ENCODE measurements at regions not wholly inside any gene's neighbourhood (a gene's known extent, or its start where the extent isn't known, plus 50 kb on each side); places are given as distances from the start of the nearest gene placed in this dataset.

DNA sequence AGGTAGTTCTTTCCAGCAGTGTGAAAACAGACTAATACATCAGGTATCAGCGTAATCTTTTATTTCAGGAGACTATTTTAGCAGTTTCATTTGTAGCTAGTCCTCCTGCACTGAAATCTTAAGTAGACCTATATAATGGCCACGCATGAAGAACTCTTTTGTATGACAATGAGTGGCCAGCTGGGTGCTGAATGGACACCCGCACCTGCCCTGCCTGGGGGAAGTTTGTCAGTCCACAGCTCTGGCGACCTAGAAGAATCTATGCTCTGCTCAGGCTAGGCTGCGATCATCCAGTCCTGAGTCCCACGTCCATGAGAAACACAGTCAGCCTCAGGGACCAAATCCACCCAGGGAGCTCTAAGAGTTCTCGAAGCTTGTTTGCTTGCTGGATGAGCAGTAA lies 709.2 kb upstream of the ID2 start:
- Histone ChIP-seq H3K9ac (ENCODE audit: low read depth in 1 of 2, low read length in 2 of 2) (no peak overlapping the region), H3K9me3 (ENCODE audit: control insufficient read depth in 4 of 4, low read length in 3 of 4) (no peaks in the 10 kb centered on the region), H3K27me3 (ENCODE audit: control insufficient read depth in 4 of 4, insufficient read depth in 4 of 4, low read length in 3 of 4) (no peaks in the 10 kb centered on the region), H3K36me3 (ENCODE audit: control insufficient read depth in 4 of 4, insufficient read depth in 3 of 4, low read depth in 1 of 4, low read length in 3 of 4) (no peaks in the 10 kb centered on the region), H3K4me3 (ENCODE audit: low read depth in 1 of 3, low read length in 3 of 3) (no peak overlapping the region), H3K4me1 (ENCODE audit: control insufficient read depth in 4 of 4, insufficient read depth in 4 of 4, low read length in 3 of 4) (no peaks in the 10 kb centered on the region), H3K27ac (ENCODE audit: low read depth in 1 of 2, low read length in 2 of 2) (no peak overlapping the region)
- WGBS: 96% methylated on average over 7 of the region's 7 CpGs
- TF ChIP-seq RAD21 (IDR thresholded peaks at IDR 0.05): no peak
- TF ChIP-seq, protein P1, sequence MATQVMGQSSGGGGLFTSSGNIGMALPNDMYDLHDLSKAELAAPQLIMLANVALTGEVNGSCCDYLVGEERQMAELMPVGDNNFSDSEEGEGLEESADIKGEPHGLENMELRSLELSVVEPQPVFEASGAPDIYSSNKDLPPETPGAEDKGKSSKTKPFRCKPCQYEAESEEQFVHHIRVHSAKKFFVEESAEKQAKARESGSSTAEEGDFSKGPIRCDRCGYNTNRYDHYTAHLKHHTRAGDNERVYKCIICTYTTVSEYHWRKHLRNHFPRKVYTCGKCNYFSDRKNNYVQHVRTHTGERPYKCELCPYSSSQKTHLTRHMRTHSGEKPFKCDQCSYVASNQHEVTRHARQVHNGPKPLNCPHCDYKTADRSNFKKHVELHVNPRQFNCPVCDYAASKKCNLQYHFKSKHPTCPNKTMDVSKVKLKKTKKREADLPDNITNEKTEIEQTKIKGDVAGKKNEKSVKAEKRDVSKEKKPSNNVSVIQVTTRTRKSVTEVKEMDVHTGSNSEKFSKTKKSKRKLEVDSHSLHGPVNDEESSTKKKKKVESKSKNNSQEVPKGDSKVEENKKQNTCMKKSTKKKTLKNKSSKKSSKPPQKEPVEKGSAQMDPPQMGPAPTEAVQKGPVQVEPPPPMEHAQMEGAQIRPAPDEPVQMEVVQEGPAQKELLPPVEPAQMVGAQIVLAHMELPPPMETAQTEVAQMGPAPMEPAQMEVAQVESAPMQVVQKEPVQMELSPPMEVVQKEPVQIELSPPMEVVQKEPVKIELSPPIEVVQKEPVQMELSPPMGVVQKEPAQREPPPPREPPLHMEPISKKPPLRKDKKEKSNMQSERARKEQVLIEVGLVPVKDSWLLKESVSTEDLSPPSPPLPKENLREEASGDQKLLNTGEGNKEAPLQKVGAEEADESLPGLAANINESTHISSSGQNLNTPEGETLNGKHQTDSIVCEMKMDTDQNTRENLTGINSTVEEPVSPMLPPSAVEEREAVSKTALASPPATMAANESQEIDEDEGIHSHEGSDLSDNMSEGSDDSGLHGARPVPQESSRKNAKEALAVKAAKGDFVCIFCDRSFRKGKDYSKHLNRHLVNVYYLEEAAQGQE (IDR thresholded peaks at IDR 0.05): no peak
- TF ChIP-seq RXRA (IDR thresholded peaks at IDR 0.05): no peak
- TF ChIP-seq HNF4A (conservative IDR thresholded peaks at IDR 0.05): no peak
- TF ChIP-seq JUND (IDR thresholded peaks at IDR 0.05): no peak
- TF ChIP-seq GABPA (IDR thresholded peaks at IDR 0.05 in 1 of 2, conservative IDR thresholded peaks at IDR 0.05 in 1 of 2): no peak
- TF ChIP-seq NR2F2 (IDR thresholded peaks at IDR 0.05): no peak
- no peak for TF ChIP-seq EGR1 (IDR thresholded peaks at IDR 0.05; ENCODE audit: low read depth in 2 of 2)
- TF ChIP-seq, protein P2, sequence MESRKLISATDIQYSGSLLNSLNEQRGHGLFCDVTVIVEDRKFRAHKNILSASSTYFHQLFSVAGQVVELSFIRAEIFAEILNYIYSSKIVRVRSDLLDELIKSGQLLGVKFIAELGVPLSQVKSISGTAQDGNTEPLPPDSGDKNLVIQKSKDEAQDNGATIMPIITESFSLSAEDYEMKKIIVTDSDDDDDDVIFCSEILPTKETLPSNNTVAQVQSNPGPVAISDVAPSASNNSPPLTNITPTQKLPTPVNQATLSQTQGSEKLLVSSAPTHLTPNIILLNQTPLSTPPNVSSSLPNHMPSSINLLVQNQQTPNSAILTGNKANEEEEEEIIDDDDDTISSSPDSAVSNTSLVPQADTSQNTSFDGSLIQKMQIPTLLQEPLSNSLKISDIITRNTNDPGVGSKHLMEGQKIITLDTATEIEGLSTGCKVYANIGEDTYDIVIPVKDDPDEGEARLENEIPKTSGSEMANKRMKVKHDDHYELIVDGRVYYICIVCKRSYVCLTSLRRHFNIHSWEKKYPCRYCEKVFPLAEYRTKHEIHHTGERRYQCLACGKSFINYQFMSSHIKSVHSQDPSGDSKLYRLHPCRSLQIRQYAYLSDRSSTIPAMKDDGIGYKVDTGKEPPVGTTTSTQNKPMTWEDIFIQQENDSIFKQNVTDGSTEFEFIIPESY (IDR thresholded peaks at IDR 0.05): no peak
- TF ChIP-seq FOXA2 (IDR thresholded peaks at IDR 0.05): no peak
- TF ChIP-seq SP1 (IDR thresholded peaks at IDR 0.05): no peak
- TF ChIP-seq, protein P3, sequence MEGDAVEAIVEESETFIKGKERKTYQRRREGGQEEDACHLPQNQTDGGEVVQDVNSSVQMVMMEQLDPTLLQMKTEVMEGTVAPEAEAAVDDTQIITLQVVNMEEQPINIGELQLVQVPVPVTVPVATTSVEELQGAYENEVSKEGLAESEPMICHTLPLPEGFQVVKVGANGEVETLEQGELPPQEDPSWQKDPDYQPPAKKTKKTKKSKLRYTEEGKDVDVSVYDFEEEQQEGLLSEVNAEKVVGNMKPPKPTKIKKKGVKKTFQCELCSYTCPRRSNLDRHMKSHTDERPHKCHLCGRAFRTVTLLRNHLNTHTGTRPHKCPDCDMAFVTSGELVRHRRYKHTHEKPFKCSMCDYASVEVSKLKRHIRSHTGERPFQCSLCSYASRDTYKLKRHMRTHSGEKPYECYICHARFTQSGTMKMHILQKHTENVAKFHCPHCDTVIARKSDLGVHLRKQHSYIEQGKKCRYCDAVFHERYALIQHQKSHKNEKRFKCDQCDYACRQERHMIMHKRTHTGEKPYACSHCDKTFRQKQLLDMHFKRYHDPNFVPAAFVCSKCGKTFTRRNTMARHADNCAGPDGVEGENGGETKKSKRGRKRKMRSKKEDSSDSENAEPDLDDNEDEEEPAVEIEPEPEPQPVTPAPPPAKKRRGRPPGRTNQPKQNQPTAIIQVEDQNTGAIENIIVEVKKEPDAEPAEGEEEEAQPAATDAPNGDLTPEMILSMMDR (IDR thresholded peaks at IDR 0.05; ENCODE audit: low read depth, low read length, missing input control): no peak
- TF ChIP-seq TAF1 (conservative IDR thresholded peaks at IDR 0.05): no peak
- TF ChIP-seq, protein P4, sequence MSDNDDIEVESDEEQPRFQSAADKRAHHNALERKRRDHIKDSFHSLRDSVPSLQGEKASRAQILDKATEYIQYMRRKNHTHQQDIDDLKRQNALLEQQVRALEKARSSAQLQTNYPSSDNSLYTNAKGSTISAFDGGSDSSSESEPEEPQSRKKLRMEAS (IDR thresholded peaks at IDR 0.05): no peak
- TF ChIP-seq FOXA1 (IDR thresholded peaks at IDR 0.05): no peak
- TF ChIP-seq, protein P5, sequence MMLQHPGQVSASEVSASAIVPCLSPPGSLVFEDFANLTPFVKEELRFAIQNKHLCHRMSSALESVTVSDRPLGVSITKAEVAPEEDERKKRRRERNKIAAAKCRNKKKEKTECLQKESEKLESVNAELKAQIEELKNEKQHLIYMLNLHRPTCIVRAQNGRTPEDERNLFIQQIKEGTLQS (IDR thresholded peaks at IDR 0.05): no peak
- DNase-seq (ENCODE audit: low spot score): no peak
